HG03457 (cell line): ENCODE measurements at regions not wholly inside any gene's neighbourhood (a gene's known extent, or its start where the extent isn't known, plus 50 kb on each side); places are given as distances from the start of the nearest gene placed in this dataset.

Experiments used
- ATAC-seq: cut with Tn5 transposase; IDR thresholded peaks from one replicate; pipeline ENCODE4 v1.9.1; 2021; ENCODE audit warnings: moderate number of reproducible peaks; ENCODE audit not compliant: unreplicated experiment

DNA sequence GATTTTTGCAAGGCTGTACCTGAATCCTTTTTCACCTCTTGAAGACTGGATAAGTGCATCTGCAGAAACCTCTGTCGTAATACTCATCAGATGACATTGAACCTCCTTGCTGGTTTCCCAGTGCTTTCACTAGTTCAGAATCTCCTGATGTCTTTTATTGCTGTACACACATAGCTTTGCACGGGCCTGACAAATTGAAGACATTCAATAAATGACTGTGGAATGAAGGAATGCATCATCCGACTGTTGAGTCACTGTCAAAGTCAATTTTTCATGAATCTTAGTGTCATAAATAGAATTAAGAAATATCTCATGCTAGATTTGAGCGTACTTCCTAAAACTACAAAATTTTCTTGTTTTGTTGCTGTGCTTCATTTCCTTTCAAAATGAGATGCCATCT lies 598.2 kb upstream of the MAP3K7 start:
- ATAC-seq = no peak

DNA sequence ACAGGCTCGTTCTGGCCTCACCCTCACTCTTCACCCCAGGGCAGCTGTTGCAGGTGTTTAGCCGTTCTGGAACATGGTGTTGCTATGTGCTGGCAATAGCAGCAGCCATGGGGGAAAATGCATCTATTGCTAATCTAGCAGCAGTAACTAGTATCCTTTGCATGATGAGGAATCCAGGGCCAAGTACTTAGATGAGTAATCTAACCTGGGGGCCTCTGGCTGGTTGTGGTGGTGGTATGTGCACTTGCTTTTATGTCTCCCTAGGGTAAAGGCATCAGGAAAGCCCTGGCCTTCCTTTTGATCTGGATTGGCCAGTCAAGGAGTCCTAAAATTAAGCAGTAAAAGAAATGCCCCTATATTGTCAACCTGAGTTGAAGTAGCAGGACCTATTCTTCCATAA lies 594.5 kb upstream of the MAP3K7 start:
- ATAC-seq = no peak

DNA sequence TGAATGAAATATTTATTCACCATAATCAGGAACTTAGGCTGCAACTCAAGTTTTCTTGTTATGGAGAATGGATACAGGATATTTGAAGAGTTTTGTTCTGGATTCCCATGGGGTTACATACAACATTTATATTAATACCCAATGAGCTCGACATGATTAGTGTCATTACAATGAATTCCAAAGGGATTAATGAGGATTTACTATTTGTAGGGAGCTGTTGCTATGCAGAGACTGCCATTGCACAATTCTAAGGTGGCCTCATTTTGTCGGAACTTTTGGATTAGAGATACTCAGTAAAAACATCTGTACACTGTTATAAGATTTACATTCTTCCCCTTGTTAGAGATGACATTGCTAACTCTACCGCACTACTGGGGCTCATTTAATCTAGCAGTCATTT lies 586.8 kb upstream of the MAP3K7 start:
- ATAC-seq = no peak

DNA sequence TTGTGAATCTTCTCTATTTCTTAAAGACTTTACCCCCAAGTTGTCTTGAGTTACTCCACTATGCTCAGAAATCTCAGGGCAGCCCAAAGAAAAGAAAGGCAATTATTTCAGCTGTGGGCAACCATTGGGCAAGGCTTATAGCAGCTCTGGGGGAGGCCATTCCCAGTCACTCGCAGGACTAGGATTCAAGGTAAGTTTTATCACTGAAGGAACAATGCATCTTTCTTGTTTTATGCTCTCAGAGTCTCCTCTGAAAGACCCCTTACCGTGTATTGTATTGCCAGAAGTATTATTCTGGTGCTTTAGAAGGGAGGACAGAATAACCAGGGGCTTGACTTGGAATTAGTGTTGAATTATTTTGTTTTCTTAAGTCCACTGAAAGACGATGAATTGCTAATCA lies 586.3 kb upstream of the MAP3K7 start:
- no peak for ATAC-seq

DNA sequence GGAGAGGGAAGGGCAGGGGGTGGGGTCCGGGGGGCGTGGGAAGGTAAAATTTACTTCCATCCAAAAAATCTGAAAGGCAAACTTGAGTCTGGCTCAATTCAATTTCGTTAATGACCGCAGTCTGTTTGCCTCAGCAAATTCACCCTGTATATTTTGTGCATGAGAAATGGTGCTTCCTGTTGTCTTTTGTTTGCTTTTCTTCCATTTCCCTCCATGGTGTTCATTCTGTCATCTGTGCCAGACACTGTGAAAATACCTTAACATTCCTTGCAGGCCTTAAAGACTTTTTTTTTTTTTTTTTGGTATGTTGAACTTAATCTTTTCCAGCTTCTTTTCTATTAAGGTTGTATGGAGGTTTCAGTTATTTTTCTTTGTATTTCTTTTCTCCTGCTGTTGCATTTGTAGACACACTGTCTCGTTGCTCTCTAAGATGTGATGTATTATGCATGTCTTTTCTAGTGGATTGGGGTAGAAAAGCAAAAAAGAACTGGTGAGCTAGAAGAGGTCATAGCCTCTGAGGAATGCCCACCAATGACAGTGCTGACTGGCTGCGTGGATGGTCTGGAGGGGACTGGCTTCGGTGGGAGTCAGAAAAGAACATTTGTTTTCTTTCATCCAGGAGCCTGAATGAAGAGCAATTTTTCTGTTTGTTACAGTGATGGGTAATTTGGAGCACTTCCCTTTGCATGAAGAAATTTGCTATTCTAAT lies 585.0 kb upstream of the MAP3K7 start:
- no peak for ATAC-seq

DNA sequence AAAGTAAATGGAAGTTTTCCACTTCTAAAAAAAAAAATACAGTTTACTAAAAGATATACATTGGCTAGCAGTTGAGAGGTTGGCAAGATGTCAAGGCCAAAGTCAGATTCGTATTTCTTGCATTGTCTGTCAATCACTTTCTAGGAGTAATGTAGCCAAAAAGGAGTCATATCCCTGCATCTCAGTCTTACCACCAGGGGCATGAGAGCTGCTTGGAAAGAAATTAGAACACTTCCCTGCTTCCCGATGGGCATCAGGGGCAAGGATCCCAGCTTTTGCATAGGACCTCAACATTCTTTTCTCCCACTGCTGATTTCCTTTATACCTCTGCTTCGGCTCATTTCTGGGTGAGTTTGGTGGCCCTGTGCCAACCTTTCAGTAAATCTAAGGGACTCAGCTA lies 581.0 kb upstream of the MAP3K7 start:
- no peak for ATAC-seq

DNA sequence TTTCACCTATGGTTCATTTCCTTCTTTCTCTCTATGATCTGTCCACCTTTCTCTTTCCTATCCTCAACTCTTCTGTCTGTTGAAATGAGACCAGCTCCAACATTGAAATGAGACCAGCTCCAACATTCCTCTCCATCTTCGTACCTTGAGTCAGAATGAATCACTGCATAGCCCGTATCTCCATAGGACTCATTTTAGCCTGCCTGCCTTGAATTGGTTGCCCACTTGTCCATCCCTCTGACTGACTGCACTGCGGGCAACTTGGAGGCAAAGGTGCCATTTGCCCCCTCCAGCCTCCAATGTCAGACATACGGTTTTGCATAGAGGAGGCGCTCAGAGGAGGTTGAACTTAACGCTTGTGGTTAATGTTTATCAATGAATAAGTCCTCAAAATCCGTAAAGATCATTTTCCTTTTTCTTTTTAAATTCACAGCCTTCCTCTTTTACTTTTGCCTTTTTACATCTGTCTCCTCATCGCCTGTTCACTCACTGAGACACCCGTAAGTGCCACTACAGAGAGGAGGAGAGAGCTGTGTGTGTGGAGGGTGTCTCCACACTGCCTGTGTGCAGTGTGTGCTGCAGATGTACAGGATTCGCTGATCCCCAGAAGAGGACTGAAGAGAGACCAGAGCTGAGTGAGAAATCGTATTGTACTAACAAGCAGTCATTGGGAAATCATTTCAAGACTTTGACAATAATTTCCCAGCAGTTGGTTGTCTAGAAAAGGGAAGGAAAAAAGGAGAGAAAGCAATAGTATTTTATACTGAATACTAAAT lies 579.6 kb upstream of the MAP3K7 start:
- no peak for ATAC-seq

DNA sequence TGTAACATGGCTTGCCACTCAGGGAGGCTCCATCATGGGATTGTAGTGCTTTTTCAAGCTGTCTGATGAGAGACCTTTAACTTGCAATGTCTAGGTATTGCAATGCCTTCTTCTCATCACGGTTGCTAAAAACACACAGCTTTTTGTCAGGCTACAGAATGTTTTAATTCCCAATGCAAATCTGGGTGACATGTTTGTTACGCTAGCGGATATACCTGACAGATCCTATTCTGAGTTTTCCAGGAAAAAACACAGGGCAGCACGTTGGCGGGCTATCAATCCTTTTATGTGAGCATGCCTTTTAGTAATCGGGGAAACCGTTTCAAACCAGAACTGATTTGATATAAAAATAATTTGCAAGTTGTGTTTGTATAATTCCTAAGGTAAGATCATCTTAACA lies 577.2 kb upstream of the MAP3K7 start:
- ATAC-seq = no peak

DNA sequence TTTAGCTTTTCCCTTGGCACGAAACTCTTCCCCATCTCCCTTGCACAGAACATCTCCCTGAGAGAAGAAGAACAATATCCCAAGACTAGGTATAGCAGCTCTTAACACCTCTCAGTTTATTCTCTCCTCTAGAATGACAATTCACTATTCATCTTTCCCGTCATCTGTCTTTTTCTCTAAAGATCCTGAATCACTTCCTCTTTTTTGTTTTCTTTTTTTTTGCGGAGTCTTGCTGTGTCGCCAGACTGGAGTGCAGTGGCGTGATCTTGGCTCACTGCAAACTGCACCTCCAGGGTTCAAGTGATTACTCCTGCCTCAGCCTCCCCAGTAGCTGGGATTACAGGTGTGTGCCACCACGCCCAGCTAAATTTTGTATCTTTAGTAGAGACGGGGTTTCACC lies 574.4 kb upstream of the MAP3K7 start:
- ATAC-seq = no peak

DNA sequence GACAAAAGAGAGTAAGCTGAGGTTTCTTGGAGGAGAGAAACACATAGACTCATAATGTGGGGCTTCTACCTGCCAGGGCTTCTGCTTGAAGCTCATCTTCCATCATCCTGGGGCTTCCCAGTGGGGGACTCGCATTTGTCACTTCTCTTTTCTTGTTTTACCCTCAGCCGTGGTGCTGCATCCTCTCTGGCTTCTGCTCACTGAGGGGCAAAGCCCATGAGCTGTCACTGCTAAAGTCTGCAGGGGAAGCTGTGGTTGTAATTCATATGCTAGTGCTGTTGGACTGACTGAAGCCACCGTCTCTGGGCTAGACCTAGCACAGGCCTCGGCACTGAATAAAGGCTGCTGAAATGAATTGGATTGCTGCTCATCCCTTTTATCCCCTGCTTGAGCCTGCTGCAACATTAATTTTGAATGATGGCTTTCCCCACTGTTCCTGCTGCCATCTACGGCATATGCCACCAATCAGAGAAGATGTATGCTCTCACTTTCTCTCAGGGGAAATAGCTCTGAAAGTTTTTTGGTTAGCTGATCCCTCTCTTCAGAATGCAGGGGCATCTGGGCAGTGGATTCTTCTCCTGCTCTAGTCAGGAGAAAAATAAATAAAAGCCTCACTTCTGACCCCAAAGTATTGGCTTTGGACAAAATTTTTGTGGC lies 568.4 kb upstream of the MAP3K7 start:
- no peak for ATAC-seq

DNA sequence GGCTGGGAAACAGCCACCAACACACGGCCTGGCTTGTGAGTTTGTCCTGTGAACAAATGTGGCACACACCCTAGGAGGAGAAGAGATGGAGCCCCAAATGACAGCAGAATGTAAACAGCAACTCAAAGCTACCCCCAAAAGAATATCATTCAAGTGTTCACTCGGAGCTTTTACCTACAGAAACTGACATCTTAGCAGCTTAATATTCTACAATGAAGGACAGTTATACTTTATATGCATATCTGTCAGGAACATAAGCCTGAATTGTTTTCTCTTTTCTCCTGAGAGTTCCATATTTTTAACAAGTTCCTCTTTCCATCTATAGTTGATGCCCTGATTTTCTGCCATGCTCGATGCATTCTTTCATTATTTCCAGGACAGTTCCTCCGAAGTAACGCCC lies 566.0 kb upstream of the MAP3K7 start:
- no peak for ATAC-seq

DNA sequence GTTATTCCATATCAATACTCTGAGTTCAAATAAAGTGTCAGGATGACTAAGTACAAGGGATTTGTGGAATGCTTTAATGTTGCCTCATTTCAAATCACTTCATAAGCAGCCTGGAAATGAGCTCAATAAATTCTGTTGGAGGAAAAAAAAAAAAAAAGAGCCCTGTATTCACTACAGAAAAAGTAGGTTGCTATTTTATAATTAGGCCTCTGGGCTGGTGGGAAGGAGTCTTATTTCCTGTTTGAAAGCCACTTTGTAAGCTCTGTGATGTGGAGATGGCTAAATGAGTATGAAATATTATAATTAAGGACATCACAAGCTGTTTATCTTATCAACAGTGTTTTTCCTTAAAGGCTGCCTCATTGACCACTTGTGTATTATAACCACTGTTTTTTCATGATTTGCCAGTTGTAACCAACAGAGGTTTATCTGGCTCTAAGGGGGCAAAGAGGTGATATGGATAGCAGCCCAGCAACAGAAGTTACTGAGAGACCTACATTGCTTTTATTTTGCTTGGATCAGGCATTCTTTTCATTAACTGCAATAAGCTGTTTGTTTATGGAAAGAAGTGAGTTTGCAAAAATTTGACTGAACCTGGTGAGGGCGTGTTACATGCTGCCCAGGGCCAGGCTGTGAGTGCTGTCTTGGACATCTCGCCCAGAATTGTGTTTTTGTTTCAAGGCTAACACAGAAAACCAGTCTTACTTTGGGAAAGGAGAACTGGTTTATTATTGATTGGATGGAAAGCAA lies 563.3 kb upstream of the MAP3K7 start:
- ATAC-seq = no peak

DNA sequence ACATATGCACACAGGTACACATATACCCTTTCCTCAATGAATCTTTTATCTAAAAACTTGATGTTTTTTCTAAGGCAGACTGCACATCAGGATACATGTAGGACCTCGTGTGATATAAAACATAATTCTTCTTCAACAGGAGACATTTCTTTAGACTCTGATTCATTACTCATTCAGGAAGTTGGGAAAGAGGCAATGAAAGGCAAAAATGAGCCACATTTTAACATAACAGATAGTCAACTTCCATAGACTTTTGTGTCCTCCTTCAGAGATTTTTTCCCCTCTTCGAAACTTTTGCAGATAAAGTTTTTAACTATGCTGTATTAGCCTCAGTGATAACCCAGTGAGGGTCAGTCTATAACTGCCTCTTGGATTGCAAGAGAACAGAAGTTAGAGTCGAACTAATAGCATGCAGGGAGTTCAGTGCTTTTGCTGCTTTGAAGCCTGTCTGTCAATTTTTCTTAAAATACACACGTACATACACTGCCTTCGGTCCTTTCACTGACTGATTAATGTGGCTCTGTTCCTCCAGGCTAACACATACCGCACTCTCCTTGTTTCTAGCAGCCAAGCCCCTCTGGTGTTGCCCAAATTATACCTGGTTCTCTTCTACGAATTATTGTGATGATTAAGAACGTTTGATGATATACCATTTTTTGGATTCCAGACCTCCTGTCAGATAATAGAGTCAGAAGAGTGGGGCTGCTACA lies 562.5 kb upstream of the MAP3K7 start:
- ATAC-seq = no peak

DNA sequence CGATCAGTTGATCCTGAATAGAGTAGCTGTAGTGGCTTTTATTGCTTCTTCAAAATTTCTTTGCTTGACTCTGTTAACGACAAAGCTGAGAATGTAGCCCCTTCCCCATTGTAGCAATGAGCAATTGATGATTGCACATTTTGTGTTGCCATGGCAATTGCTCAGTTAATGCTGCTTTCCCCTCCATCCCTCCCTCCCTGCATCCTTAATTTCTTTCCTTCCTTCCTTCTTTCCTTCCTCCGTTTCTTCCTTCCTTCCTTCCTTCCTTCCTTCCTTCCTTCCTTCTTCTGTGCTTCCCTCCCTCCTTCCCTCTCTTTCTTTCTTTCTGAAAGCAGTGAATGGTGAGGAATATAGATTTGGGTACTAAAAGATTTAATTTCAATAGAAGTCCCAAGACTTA lies 557.3 kb upstream of the MAP3K7 start:
- no peak for ATAC-seq

DNA sequence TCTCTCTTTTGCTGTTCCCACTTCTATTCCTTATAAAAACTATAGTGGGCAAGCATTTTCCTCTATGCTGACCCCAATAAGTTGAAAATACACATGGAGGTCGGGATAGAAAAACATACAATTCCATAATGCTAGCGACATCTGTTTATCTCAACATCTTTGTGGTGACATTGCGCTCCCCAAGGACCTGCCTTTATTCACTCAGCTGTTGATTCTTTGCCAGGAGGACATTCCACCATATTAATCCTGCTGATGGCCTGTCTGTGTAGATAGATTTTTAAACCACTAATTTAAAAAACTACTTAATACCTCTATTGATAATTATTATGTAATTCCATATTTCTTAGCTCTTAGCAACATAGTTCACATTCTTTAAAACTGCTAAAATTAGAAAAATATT lies 555.3 kb upstream of the MAP3K7 start:
- ATAC-seq = no peak

DNA sequence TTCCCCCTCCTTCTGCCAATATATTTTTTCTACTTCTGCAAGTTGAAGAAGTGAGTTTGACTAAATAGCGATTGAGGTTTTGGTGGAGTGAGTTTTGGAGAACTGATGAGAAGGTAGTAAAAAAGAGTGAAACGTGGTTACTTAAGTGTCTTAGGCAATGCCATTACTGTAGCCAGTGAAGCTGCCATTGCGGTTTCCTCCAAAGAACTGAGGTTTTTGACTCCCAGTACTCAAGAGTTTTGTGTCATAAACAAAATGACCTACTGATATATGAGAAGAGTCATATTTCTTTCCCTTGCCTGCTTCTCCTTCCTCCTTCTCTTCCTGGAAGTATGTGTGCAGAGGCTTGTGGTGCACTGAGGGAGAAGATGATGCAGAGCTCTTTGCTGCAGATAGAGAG lies 554.5 kb upstream of the MAP3K7 start:
- no peak for ATAC-seq

DNA sequence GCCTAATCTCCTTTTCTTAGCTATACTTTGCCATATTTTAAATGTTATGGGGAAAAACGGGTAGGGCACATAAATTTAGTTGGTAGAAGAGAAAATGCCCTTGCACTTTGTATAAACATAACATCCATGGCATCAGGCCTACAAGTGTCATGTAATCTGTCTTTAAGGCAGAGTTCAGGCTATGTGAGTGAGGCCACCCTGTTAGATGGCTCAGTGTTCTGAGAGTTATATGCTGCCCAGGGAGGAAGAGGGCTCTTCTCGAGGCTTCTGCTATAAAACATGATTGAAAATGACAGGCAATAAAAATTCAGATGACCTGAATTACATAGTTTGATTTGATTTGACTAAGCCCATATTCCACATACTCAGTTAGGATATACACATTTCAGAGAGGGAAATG lies 553.6 kb upstream of the MAP3K7 start:
- no peak for ATAC-seq

DNA sequence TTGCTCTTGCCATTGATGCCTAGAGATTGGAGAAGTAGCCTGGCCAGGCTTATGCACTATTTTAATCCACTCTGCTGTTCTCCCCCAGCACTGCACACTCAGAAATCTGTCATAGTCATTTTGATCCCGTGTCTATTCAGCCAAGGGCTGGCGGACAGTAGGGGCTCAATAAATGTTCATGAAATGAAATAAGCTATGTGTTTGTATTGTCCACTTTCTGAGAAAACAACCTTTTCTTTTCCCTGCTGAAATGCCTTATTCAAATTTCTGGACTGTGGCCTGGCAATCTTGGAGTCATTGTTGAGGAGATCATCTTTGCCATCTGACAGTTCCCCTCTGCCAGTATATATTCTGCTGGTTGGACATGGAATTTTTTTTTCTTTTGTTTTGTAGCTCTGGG lies 550.4 kb upstream of the MAP3K7 start:
- no peak for ATAC-seq

DNA sequence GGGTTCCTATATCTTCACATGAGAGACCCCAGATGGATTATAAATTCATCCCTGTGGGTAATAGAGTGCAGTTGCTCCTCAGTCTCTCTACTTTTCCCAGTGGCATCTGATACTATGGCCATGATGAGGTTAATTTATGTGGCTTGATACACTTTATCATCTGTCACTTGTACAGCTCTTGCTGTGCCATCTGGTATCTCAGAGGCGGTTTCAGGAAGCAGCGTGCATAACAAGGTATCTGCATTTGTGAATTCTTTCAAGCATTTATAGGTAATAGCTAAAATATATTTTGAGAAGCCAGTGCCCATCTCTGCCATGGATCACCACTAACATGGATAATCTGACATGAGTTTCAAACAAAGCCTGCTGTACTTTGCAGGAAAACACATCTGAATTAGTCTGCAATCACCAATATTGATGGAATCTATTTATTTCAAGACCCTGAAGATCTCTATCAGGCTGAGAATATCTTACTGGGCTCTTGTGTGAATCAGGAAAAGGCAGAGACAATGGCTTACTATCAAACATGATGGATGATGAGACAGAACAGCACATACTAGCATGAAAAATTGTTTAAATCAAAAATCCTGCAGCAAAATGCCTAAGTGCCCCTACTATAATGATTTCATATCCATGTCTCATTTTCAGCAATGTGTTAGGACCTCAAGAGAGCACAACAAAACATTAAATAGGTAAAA lies 548.7 kb upstream of the MAP3K7 start:
- no peak for ATAC-seq

DNA sequence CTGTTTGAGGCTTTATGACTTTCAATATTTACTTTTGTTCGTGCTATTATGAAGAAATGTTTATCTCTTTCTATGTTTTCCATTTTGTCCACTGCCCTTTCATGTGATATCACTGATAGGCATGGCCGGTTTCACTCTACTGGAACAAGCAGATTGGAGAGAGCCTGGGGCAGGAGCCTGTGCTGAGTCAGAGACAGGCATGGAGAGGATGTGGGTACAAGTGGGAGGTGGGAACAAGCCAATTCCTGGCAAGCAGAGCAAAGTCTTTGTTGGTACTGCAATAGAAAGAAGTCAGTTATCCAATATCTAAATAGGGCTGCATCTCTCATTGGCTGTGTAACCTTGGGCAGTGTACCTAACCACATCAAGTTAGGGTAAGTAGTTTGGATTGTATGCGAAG lies 545.6 kb upstream of the MAP3K7 start:
- ATAC-seq = no peak
